H9 (cell line): ENCODE measurements at regions not wholly inside any gene's neighbourhood (a gene's known extent, or its start where the extent isn't known, plus 50 kb on each side); places are given as distances from the start of the nearest gene placed in this dataset.

Source experiments
- DNase-seq: peaks from one replicate; pipeline ENCODE4 v3.0.0-alpha.2; 2017
- H2AFZ ChIP-seq: one replicate; pipeline ENCODE4 v1.6.1; 2013; ENCODE audit warnings: mild to moderate bottlenecking, low read length, control low read depth, moderate library complexity
- H2AK5ac ChIP-seq: 2 replicates; pipeline ENCODE4 v1.6.1; 2013; ENCODE audit warnings: low read length, control low read depth, mixed read lengths; ENCODE audit not compliant: insufficient read length
- H2BK120ac ChIP-seq: one replicate; pipeline ENCODE4 v1.6.1; 2013; ENCODE audit warnings: low read depth, mild to moderate bottlenecking, low read length, control low read depth, inconsistent platforms; ENCODE audit not compliant: poor library complexity, severe bottlenecking
- H2BK12ac ChIP-seq: 2 replicates; pipeline ENCODE4 v1.6.1; 2013; ENCODE audit warnings: low read length, control low read depth, mixed read lengths, low read depth; ENCODE audit not compliant: insufficient read length
- H2BK15ac ChIP-seq: 2 replicates; pipeline ENCODE4 v1.6.1; 2013; ENCODE audit warnings: low read depth, low read length, control low read depth
- H2BK20ac ChIP-seq: one replicate; pipeline ENCODE4 v1.6.1; 2013; ENCODE audit warnings: low read depth, mild to moderate bottlenecking, low read length, control low read depth, inconsistent platforms; ENCODE audit not compliant: poor library complexity, severe bottlenecking
- H2BK5ac ChIP-seq: 2 replicates; pipeline ENCODE4 v1.6.1; 2013; ENCODE audit warnings: low read length, control low read depth, mixed read lengths; ENCODE audit not compliant: insufficient read length
- H3K14ac ChIP-seq: 2 replicates; pipeline ENCODE4 v1.6.1; 2013; ENCODE audit warnings: low read length, control low read depth; ENCODE audit not compliant: insufficient read depth
- H3K18ac ChIP-seq: 2 replicates; pipeline ENCODE4 v1.6.1; 2013; ENCODE audit warnings: low read depth, mild to moderate bottlenecking, mixed read lengths, low read length, control low read depth; ENCODE audit not compliant: insufficient read length
- H3K23ac ChIP-seq: 2 replicates; pipeline ENCODE4 v1.6.1; 2013; ENCODE audit warnings: low read length, control low read depth, mixed read lengths, low read depth; ENCODE audit not compliant: insufficient read length
- H3K23me2 ChIP-seq: 2 replicates; pipeline ENCODE4 v1.6.1; 2013; ENCODE audit warnings: low read depth, mild to moderate bottlenecking, mixed read lengths, low read length, control low read depth; ENCODE audit not compliant: insufficient read length, poor library complexity, severe bottlenecking
- H3K27ac ChIP-seq: 2 replicates; pipeline ENCODE4 v1.5.1; 2013; ENCODE audit warnings: low read length, control low read depth, mixed read lengths, low read depth; ENCODE audit not compliant: insufficient read length
- H3K27me3 ChIP-seq: 2 replicates; pipeline ENCODE4 v1.6.1; 2013; ENCODE audit warnings: low read length, control low read depth, inconsistent platforms; ENCODE audit not compliant: insufficient read depth
- H3K4ac ChIP-seq: 2 replicates; pipeline ENCODE4 v1.6.1; 2013; ENCODE audit warnings: low read depth, mild to moderate bottlenecking, control low read depth, inconsistent platforms, low read length, moderate library complexity
- H3K4me1 ChIP-seq: 2 replicates; pipeline ENCODE4 v1.6.1; 2013; ENCODE audit warnings: low read length, control low read depth, inconsistent platforms; ENCODE audit not compliant: insufficient read depth
- H3K4me2 ChIP-seq: 2 replicates; pipeline ENCODE4 v1.6.1; 2013; ENCODE audit warnings: low read length, control low read depth, mixed read lengths; ENCODE audit not compliant: insufficient read length, insufficient read depth
- H3K56ac ChIP-seq: 2 replicates; pipeline ENCODE4 v1.6.1; 2013; ENCODE audit warnings: low read depth, mild to moderate bottlenecking, mixed read lengths, low read length, control low read depth; ENCODE audit not compliant: insufficient read length
- H3K79me1 ChIP-seq: 2 replicates; pipeline ENCODE4 v1.6.1; 2013; ENCODE audit warnings: low read depth, mild to moderate bottlenecking, moderate library complexity, low read length, control low read depth, inconsistent platforms; ENCODE audit not compliant: insufficient read depth, poor library complexity, severe bottlenecking
- H3K79me2 ChIP-seq: 2 replicates; pipeline ENCODE4 v1.6.1; 2013; ENCODE audit warnings: low read length, control low read depth, inconsistent platforms; ENCODE audit not compliant: insufficient read depth
- H3K9ac ChIP-seq: 2 replicates; pipeline ENCODE4 v1.6.1; 2013; ENCODE audit warnings: low read length, control low read depth, mixed read lengths; ENCODE audit not compliant: insufficient read length; ENCODE audit errors: extremely low read depth
- H3K9me3 ChIP-seq: one replicate; pipeline ENCODE4 v1.6.1; 2013; ENCODE audit warnings: low read depth, low read length, inconsistent platforms; ENCODE audit not compliant: control insufficient read depth
- H3T11ph ChIP-seq: one replicate; pipeline ENCODE4 v1.6.1; 2013; ENCODE audit warnings: mild to moderate bottlenecking, low read length, control low read depth, inconsistent platforms
- H4K20me1 ChIP-seq: one replicate; pipeline ENCODE4 v1.6.1; 2013; ENCODE audit not compliant: control insufficient read depth, insufficient read length, insufficient read depth
- H4K5ac ChIP-seq: 2 replicates; pipeline ENCODE4 v1.6.1; 2013; ENCODE audit warnings: low read depth, mild to moderate bottlenecking, mixed read lengths, low read length, control low read depth; ENCODE audit not compliant: insufficient read length
- H4K8ac ChIP-seq: replicated peaks from 2 replicates; pipeline ENCODE4 v1.6.1; 2013; ENCODE audit warnings: low read length, control low read depth, mixed read lengths, low read depth; ENCODE audit not compliant: insufficient read length
- H4K91ac ChIP-seq: 2 replicates; pipeline ENCODE4 v1.6.1; 2013; ENCODE audit warnings: low read depth, mild to moderate bottlenecking, moderate library complexity, mixed read lengths, low read length, control low read depth; ENCODE audit not compliant: insufficient read length
- H3K27ac Mint-ChIP-seq, 3 experiments: 2 replicates in 2 of 3; 3 replicates in 1 of 3; pipeline ENCODE4 v1.8.0; 2020 to 2021; ENCODE audit warnings: mixed read lengths in 3 of 3, mild to moderate bottlenecking in 1 of 3, moderate library complexity in 1 of 3
- H3K27me3 Mint-ChIP-seq: 2 replicates; pipeline ENCODE4 v1.8.0; 2021; ENCODE audit warnings: low read depth, mild to moderate bottlenecking, moderate library complexity, mixed read lengths
- H3K36me3 Mint-ChIP-seq, 3 experiments: 2 replicates in 2 of 3; 3 replicates in 1 of 3; pipeline ENCODE4 v1.8.0; 2020 to 2021; ENCODE audit warnings: low read depth in 3 of 3, mixed read lengths in 3 of 3; ENCODE audit not compliant: insufficient read depth in 1 of 3
- H3K4me1 Mint-ChIP-seq, 2 experiments: 2 replicates each; pipeline ENCODE4 v1.8.0; 2020; ENCODE audit warnings: mixed read lengths in 2 of 2
- H3K4me3 Mint-ChIP-seq, 2 experiments: 2 replicates in 1 of 2; 3 replicates in 1 of 2; pipeline ENCODE4 v1.8.0; 2020 to 2021; ENCODE audit warnings: mild to moderate bottlenecking in 2 of 2, mixed read lengths in 2 of 2, moderate library complexity in 1 of 2
- H3K9me3 Mint-ChIP-seq, 2 experiments: 2 replicates in 1 of 2; 3 replicates in 1 of 2; pipeline ENCODE4 v1.8.0; 2020; ENCODE audit warnings: mild to moderate bottlenecking in 2 of 2, mixed read lengths in 2 of 2, moderate library complexity in 1 of 2
- CTCF ChIP-seq: fragments of 200-600 bp; sonication (generic); conservative IDR thresholded peaks from 3 replicates; pipeline ENCODE4 v1.8.0; 2021; ENCODE audit warnings: antibody characterized with exemption, mild to moderate bottlenecking

GRCh38 chr3:181318321-181318720 is 328.8 kb upstream of the DNAJC19 start:
- H4K5ac ChIP-seq: no peak overlapping the region
- H2BK15ac ChIP-seq: no peak overlapping the region
- no peak overlapping the region for H3K9ac ChIP-seq
- H2AFZ ChIP-seq: no peak overlapping the region
- no peaks in the 10 kb centered on the region for H3K23me2 ChIP-seq
- H2BK20ac ChIP-seq: no peak overlapping the region
- Mint-ChIP-seq H3K9me3 (peaks cover 8 to 14% of the 10 kb centered on the region in 2 experiments; a peak in 4 of 5 replicates), H3K4me1 (peaks cover 0 to 3% of the 10 kb centered on the region in 2 experiments; a peak in 1 of 4 replicates), H3K4me3 (no peak overlapping the region; a peak in 1 of 5 replicates), H3K36me3 (peaks cover 0 to 11% (median 2%) of the 10 kb centered on the region in 3 experiments; a peak in 5 of 7 replicates), H3K27ac (no peak overlapping the region), H3K27me3 (no peaks in the 10 kb centered on the region)
- no peak overlapping the region for H2BK120ac ChIP-seq
- H3K4ac ChIP-seq: no peak overlapping the region
- no peaks in the 10 kb centered on the region for H3K79me1 ChIP-seq
- no peaks in the 10 kb centered on the region for H3K4me1 ChIP-seq
- no peak overlapping the region for H4K8ac ChIP-seq
- H3K23ac ChIP-seq: no peak overlapping the region
- no peak for DNase-seq
- no peak overlapping the region for H3K27ac ChIP-seq
- H3T11ph ChIP-seq: no peak overlapping the region
- H3K56ac ChIP-seq: no peak overlapping the region
- H2BK12ac ChIP-seq: no peak overlapping the region
- no peak for TF ChIP-seq CTCF
- H3K18ac ChIP-seq: no peak overlapping the region
- H2AK5ac ChIP-seq: no peak overlapping the region
- no peaks in the 10 kb centered on the region for H3K27me3 ChIP-seq
- H2BK5ac ChIP-seq: no peak overlapping the region
- no peak overlapping the region for H3K4me2 ChIP-seq
- no peaks in the 10 kb centered on the region for H3K9me3 ChIP-seq
- no peak overlapping the region for H3K14ac ChIP-seq
- H3K79me2 ChIP-seq: no peaks in the 10 kb centered on the region
- H4K91ac ChIP-seq: no peak overlapping the region
- H4K20me1 ChIP-seq: no peaks in the 10 kb centered on the region
